Activated T-cell treated with anti-CD3 and anti-CD28 coated beads for 24 hours (primary cell): ENCODE measurements at regions not wholly inside any gene's neighbourhood (a gene's known extent, or its start where the extent isn't known, plus 50 kb on each side); places are given as distances from the start of the nearest gene placed in this dataset.
"Not testable (repeated sequence)": the region's sequence is repeated elsewhere in the genome, so short reads cannot be mapped to it uniquely, and the experiment has no call there.

ENCODE experiments used
- DNase-seq: peaks from one replicate; pipeline ENCODE4 v3.0.0-alpha.2; 2020; ENCODE audit warnings: low read depth

DNA sequence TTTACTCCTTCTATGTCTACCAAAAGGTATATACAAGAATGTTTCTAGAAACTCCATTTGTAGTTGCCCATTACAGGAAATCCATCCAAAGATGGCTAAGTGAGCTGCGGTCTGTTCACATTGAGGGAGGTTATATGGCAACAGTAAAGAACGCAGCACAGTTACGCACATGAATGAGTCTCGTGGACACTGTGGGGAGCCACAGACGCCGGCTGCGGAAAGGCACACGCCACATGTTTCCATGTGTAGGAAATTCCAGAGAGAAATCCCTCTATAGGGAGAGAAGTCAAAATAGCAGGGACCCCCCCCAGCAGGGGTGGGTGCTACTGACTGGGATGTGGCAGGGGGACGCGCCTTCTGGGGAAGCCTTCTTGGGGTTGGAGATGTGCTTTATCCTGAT lies 139.0 kb upstream of the NCOR2 start:
- no peak for DNase-seq

DNA sequence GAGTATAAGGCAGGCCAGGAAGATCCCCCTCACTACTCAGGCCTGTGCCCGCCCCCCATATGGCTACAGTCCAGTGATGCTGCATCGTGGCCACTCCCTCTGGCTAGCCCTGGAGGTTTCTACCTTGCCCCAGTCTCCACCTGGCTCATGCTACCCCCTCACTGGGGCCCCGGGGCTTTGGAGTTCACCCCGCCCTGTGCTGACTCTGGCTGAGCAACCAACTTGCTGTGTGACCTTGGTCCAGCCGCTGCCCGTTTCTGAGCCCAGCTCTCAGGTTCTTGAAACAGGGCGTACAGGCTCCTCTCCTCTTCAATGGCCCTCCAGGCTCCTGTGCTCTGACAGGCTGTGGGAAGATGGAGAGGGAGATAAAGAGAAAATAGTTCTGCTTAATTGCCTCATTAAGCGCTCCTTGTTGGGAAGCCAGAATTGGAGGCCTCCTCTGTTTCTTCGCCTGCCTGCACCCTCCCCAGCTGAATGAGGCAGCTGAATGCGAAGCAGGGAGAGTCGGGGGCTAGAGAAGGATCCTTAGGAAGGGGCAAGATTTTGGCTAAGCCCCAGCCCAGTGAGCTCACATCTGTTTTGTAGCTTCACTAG lies 138.2 kb upstream of the NCOR2 start:
- no peak for DNase-seq

DNA sequence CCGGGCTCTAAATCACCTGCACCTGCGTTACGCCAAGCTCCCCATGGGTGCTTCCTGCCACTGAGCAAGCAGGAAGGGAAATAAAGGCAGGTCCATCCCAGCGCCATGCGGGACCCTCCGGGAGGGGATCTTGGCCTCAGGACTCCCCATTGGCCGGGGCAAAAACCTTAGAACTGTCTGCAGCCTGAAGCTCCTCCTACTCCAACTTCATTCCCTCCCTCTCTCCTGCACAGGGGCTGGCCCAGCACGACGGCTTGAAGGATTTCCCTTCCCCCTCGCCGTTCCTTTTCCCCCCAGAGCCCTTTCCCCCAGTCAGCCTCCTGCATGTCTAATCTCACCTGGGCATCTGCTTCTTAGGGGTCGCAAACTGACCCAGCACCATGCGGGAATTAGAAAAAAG lies 137.2 kb upstream of the NCOR2 start:
- no peak for DNase-seq

DNA sequence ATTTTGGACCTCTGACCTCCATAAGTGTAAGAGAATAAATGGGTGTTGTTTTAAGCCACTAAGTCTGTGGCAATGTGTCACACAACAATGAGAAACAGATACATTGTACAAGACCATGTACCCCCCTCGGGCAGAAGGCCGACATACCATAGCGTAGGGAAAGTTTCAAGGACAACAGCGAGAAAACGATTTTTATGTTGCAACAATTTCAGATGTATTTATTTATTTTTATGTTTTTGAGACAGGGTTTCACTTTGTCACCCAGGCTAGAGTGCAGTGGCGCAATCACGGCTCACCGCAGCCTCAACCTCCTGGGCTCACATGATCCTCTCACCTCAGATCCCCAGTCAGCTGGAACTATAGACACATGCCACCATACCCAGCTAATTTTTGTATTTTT lies 136.4 kb upstream of the NCOR2 start:
- no peak for DNase-seq

DNA sequence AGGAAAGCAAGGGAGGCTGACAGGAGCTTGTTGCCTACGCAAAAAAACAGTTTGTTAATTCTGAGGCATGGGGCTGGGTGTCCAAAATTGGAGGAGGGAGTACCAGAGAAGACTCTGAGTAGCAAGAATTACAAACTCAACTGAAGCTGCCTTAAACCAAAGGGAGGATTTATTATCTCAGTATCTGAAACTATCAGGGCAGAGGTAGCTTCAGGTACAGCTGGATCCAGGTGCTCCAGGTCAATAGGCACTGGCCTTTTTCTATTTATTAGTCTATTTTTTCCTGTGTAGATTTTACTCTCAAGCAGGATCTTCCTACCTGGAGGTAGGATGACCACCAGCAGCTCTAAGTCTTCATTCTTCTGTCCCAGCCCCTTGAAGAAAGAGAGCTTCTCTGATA lies 135.3 kb upstream of the NCOR2 start:
- no peak for DNase-seq

DNA sequence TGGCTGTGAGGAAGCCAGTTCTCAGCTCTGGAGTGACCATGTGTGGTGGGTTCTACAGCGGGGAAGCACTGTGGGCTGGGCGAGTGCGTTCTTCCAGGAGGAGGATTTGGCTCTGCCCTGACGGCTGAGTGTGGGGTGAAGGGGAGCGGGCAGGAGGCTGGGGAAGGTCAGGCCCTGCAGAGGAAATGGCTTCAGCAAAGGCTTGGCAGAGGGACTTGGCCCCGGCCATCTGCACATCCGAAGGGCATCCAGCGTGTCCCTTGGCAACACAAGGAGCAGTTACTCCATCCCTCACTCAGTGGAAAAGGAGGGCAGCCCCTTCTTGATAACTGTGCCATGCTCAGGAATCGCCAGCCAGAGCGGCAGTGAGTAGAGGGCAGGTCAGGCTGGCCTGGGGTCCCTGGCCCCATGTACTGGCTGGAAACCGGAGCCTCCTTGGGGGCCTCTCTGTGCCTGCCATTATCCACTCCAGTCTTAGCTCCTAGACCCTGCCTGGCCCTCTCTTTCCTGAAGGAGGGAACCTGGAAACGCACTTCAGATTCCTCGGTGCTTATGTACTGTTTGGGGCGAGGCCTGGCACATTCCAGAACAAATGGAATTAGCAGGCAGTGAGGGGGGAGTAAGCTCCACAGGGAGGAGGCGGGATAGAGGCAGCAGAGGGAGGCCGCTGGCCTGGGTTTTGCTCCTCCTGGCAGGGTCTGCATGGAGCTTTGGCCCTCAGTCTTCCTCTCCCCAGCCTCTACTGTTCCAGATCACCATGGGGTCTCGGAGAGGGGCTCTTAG lies 133.6 kb upstream of the NCOR2 start:
- no peak for DNase-seq

DNA sequence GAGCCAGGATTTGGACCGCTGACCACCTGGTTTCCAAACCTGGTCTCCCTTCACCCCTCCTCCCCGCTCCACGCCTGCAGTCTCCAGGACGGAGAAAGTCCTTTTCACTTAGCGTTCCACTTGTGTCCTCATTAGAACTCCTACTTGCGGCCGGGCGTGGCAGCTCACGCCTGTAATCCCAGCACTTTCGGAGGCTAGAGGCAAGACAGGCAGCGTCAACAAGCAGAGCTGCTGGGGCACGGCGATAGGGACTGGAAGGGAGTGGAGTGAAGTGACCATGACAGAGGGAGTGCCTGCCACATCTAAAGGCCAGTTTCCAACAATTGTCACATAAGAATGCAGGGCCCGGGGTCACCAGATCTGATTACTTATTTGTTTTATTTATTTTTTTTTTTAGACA lies 132.5 kb upstream of the NCOR2 start:
- DNase-seq = no peak

DNA sequence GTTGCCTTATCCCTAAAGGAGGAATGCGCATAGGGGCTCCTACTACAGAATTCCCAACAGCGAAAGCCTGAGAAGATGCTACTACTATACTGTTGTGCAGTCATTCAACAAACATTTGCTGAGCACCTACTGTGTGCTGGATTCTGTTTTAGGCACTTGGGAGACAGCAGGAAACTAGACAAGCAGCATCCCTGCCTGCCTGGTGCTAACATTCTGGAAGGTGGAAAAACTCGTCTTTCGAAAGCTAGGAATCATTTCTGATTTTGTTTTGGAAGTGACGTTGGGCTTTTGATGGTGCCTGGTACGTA lies 131.5 kb upstream of the NCOR2 start:
- no peak for DNase-seq

DNA sequence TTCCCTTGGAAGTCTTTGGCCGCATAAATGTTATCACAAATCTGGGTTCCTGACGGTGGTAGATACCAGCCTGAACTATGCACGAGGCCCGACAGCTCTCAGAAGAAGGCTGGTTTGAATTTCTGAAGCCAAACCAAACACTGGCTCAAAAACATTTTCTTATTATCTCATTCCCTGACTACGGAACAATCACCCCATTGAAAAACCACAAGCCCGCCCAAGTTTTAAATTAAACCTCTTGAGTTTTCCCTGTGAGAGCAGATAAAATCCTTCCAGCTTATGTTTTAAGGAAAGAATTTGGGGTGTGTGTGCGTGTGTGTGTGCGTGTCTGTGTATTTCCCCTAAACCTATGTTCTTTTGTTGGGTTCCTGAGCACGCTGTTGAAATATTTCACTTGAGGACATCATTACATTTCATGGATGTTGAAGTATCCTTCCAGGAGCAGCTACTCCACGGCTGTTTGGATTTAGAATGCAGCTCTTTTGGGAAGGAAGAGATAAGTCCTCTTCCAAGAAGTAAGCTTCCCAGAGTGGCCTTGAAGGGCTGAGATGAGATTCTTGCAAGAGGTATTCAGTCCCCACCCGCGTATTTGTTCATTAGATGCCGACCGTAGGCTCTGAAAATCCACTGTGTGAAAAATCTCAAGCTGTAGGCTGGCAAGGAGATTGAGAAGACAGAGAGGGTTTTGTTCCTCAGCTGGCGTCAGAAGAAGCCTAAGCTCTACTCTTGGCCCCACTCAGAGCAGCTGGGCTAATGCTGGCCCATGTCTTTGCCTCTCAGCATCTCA lies 131.0 kb upstream of the NCOR2 start:
- no peak for DNase-seq

DNA sequence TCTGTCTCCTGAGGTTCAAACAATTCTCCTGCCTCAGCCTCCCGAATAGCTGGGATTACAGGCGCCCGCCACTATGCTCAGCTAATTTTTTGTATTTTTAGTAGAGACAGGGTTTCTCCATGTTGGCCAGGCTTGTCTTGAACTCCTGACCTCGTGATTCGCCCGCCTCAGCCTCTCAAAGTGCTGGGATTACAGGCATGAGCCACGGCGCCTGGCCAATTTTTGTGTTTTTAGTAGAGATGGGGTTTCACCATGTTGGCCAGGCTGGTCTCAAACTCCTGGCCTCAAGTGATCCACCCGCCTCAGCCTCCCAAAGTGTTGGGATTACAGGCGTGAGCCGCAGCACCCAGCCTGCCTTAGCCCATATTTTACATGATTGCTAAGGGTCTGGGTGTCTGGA lies 130.3 kb upstream of the NCOR2 start:
- DNase-seq = not testable (repeated sequence)

DNA sequence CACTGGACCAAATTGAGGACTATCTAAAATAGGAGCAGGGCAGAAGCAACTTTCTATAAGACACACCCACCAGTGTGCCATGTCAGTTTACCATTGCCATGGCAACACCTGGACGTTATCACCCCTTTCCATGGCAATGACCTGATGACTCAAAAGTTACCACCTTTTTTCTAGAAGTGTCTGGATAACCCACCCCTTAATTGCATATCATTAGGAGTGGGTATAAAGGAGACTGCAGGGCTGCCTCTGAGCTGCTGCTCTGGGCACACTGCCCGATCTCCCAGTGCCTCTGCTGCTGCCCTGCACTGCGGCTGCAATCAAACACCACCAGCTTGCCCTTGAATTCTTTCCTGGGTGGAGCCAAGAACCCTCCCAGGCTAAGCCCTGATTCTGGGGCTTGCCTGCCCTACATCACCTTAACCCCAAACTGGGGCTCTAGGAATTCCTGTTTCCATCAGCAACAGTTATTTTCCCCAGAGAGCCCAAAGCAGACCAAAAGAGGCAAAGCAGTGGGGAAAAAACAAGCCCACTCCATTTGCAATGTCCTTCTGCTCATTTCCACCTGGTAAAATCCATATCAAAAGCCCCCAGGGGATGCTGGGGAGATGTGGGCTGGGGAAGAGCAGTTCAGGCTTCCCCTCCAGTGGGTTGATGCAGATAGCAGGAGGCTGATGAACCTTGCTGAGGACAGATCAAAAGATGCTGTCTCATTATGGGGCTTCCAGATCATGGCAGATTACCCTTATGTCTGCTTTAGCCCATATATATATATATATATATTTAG lies 129.5 kb upstream of the NCOR2 start:
- DNase-seq = no peak

DNA sequence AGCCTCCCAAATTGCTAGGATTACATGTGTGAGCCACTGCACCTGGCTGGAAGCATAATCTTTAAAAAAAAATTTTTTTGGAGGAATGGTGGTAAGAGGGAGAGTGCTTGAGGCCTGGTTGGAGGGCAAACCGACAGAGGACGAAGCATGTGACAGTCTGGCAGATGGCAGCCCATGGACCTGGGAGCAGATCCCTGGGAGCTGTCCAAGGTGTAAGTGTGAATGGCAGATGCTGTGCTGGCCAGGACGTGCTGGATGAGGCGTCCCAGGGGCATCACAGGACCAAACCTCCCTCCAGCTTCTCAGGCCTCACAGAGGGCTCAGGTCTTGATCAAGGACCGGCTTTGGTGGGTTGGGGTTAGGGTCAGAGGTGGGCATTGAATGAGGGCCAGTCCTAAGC lies 128.4 kb upstream of the NCOR2 start:
- DNase-seq = no peak

DNA sequence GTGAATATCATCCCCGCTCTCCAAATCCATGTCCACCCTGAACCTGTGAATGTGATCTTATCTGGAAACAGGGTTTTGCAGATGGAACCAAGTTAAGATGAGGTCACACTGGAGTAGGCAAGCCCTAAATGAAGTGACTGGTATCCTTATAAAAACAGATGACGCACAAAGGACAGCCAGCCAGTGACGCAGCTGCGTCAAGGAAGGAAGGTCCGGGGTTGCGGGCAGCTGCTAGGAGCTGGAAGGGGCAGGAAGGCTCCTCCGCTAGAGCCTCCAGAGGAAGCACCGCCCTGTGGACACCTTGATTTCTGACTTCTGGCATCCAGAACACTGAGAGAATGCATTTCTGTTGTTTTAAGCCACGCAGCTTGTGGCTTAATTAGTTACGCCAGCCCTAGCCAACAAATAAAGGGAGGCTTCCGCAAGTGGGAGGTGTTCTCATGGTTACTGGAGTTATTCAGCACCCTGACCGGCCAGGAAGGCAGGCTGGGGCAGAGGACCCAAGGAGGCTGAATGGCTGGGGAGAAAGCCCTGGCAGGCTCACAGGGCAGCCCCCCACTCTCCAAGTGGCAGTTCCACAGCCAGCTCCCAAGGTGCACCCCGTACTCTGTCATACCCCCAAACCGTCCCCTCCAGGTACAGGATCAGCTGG lies 127.6 kb upstream of the NCOR2 start:
- DNase-seq = no peak

DNA sequence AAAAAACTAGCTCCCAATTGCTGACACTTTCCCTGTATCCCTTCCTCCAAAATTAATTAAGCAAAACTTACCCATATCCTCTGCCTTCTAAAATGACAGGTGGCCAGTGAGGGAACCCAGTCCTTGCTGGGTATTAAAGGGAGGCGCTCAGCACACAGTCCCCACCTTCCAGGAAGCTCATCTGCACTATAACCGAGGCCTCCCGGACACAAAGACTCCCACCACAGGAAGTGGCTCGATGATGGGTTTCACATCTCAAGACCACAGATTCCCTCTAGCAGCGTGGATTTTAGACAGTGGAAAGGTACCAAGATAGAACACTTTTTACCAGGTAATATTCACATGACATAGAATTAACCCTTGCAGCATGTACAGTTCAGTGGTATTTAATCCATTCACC lies 126.8 kb upstream of the NCOR2 start:
- no peak for DNase-seq

DNA sequence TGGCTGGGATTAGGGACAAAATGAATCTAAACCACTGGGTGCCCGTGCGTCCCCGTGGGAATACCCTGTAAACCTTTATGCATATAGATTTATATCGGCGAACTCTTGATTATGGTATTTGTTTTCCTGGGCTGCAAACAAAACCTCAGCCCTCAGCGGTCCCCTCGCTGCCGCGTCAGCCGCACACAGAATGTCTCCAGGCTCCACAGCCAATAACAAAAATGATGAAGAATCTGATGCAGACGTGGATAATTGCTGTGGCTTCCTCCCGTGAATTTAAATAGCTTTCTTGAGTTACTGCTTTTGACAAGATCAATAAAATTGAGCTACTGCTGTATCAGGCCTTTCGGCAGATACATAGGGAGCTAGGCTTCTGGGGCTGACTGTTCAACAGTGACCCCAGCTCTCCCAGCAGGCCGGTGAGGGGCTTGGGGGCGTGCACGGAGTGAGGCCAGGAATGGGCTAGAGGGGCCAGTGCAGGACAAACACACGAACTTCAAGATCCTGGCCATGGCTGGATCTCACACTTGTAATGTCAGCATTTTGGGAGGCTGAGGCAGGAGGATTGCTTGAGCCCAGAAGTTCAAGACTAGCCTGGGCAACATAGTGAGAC lies 125.8 kb upstream of the NCOR2 start:
- DNase-seq = no peak

DNA sequence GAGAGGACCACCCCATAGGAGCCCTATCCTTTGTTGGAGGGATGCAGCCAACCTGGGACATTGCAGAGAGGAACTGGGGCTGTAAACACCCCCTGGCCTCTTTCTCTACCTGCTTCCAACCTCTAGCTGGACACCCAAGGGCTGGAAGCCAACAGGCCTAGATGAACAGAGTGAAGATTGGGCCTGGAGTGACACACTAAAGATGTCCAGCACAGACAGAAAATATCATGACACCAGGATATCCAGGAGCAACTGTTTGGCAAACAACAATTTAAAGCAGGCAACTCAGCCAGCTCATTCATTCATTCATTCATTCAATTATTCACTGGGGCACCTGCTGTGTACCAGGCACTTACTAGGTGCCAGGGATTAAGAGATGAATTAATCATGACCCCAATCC lies 125.0 kb upstream of the NCOR2 start:
- no peak for DNase-seq

DNA sequence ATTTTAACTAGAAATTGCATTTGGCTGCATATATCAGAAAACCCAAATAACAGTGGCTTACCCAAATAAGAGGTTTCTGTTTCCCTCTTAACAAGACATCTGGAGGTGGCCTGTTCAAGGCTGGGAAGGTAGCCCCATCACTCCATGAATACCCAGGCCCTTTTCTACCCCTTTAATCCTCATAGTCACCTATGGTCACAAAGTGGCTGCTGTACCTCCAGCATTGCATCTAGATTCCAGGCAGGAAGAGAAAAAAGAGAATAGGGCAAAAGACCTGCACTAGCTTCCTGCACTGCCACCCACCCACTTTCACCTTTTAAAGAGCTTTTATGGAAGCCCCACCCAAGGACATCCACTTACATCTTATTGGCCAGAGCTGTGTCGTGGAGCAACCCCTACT lies 124.0 kb upstream of the NCOR2 start:
- DNase-seq = no peak

DNA sequence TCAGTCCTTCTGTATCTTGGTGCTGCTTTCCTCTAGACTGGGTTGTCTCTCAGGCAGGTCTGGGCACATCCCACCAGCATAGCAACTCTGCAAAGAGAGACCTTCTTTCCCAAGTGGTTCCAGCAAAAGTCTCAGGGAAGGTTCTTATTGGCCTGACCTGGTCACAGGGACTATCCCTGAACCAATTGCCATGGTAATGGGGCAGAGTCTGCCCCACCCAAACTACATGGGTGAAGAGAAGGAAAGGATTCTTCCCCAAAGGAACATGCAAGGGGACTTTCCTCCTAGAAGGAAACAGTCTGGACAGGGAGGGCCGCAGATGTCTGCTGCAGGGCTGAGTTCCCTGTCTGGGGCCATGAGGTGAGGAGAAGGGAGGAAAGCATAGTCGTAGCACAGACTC lies 122.2 kb upstream of the NCOR2 start:
- no peak for DNase-seq

DNA sequence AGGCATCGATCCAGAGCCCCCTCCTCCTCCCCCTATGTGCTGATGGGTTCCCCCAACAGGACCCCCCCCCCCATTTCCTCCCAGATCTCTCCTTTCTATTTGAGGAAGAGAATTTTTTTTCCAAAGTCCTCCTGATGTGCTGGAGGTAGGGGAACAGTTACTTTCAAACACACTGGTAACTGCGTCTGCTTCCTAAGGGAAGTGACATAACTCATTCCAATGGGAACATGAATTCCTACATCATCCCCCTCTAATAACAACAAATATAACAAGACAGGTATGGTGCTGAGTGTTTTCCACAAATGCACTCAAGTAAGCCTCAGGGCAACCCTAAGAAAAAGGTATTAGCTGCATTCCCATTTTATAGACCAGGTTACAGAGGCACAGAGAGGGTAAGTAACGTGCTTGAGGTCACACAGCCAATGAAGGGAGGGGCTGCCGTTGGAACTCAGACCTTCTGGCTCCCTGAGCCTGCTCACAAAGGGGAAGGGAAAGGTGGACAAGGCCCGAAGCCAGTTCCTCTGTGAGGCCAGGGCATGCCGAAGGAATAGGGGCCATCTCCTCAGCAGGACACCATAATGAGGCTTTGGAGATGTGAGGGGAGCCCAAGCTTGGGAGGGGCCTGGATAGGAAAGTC lies 121.1 kb upstream of the NCOR2 start:
- DNase-seq = no peak

DNA sequence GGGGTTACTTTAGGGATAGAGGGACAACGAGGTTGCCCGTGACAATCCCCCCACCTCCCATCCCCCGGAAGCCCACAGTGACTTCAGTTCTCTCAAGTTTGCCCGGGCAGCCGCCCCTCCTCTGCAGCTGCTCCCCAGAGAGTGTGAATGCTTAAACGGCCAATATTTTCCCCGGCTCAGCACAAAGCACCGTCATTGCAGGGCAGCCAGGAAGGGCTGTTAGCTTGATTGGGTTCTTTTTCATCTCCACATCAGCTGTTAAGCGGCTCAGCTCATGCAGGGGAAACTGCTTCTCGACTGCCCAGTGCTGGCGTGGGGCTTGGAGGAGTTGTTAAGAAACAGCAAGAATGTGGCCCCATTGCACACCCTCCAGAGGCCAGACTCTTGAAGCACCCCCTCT lies 120.5 kb upstream of the NCOR2 start:
- no peak for DNase-seq

DNA sequence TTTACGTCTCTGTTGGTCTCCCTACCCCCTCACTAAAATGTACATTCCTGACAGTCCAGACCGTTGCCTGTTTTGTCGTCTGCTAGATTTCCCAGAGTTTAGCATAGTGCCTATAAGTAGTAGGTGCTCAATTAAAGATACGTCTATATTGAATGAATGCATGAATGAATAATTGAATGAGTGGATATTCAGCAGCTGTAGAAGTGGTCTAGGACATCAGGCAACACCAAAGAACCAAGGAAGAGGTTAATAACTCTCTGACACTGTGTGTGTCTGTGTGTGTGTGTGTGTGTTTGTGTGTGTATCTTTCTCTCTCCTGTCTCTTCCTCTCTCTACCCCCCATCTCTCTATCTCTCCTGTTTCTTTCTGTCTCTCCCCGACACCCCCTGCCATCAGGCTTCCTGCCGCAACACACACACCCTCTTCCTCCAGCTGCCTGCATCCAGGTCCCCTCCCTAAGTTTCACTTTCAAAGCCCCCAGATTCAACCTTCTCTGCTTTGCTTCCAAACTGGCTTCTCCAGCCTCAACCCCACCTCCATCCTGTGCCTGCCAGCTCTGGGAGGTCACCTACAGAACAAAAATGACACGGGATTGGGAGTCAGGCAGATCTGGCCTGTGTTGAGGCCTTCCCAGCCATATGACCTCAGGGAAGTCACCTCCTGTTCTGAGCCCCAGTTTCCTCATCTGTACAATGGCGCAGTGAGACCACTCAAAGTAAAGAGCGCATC lies 119.9 kb upstream of the NCOR2 start:
- no peak for DNase-seq
